SK-N-SH (cell line): ENCODE measurements at regions not wholly inside any gene's neighbourhood (a gene's known extent, or its start where the extent isn't known, plus 50 kb on each side); places are given as distances from the start of the nearest gene placed in this dataset.

Experiments used
- CTCF ChIA-PET: fragments of 300-600, 350-600 bp; formaldehyde crosslinking; extraction: SDS; loops from one replicate; lab custom pipeline; 2021; lab: Yijun Ruan, JAX
- POLR2A ChIA-PET: fragments of 350-600 bp; sonication (Branson Sonifier 250); formaldehyde crosslinking; extraction: SDS; loops from one replicate; lab custom pipeline; 2020; ENCODE audit warnings: antibody characterized with exemption, inconsistent platforms; lab: Yijun Ruan, JAX
- DNase-seq: peaks from one replicate; pipeline ENCODE4 v3.0.0; 2012
- H2AFZ ChIP-seq: fragments of 200-600 bp; sonication (generic); 2 replicates; pipeline ENCODE4 v1.8.1; 2016; ENCODE audit warnings: antibody characterized with exemption, mild to moderate bottlenecking, low read depth
- H3F3A ChIP-seq: fragments of 200-600 bp; sonication (generic); replicated peaks from 2 replicates; pipeline ENCODE3; 2016; ENCODE audit warnings: antibody characterized with exemption, mild to moderate bottlenecking; ENCODE audit not compliant: insufficient read depth
- H3K27ac ChIP-seq, 2 experiments: fragments of 200-500 bp in 1 of 2; fragments of 200-600 bp in 1 of 2; sonication (Bioruptor generic) in 1 of 2; sonication (generic), shearing (Covaris generic) in 1 of 2; 2 replicates each; pipeline versions ENCODE4 v1.5.1 to v1.6.1; 2014 to 2016; ENCODE audit warnings: low read depth in 2 of 2, inconsistent platforms in 1 of 2, low read length in 1 of 2, mild to moderate bottlenecking in 1 of 2, mixed read lengths in 1 of 2
- H3K27me3 ChIP-seq: fragments of 200-600 bp; sonication (generic), shearing (Covaris generic); 2 replicates; pipeline ENCODE4 v1.6.1; 2016; ENCODE audit warnings: mixed run types; ENCODE audit not compliant: insufficient read depth
- H3K36me3 ChIP-seq, 2 experiments: fragments of 200-500 bp in 1 of 2; fragments of 200-600 bp in 1 of 2; sonication (Bioruptor generic) in 1 of 2; sonication (generic) in 1 of 2; replicated peaks in 1 of 2; 2 replicates each; pipeline versions ENCODE3 to v1.5.1; 2014 to 2016; ENCODE audit warnings: low read length in 1 of 2, mild to moderate bottlenecking in 1 of 2; ENCODE audit not compliant: insufficient read depth in 2 of 2, control insufficient read depth in 1 of 2
- H3K4me1 ChIP-seq, 2 experiments: fragments of 200-500 bp in 1 of 2; fragments of 200-600 bp in 1 of 2; sonication (Bioruptor generic) in 1 of 2; sonication (generic), shearing (Covaris generic) in 1 of 2; 2 replicates each; pipeline versions ENCODE4 v1.5.1 to v1.6.1; 2014 to 2016; ENCODE audit warnings: low read depth in 1 of 2, low read length in 1 of 2, mixed run types in 1 of 2; ENCODE audit not compliant: insufficient read depth in 2 of 2, control insufficient read depth in 1 of 2
- H3K4me2 ChIP-seq: fragments of 200-600 bp; sonication (generic), shearing (Covaris generic); 2 replicates; pipeline ENCODE4 v1.6.1; 2017; ENCODE audit warnings: mixed run types
- H3K4me3 ChIP-seq, 2 experiments: fragments of 200-500 bp in 1 of 2; fragments of 200-600 bp in 1 of 2; sonication (Bioruptor generic) in 1 of 2; sonication (generic), shearing (Covaris generic) in 1 of 2; 2 replicates each; pipeline versions ENCODE4 v1.5.1 to v1.8.1; 2014 to 2016; ENCODE audit warnings: low read depth in 2 of 2, inconsistent platforms in 1 of 2, low read length in 1 of 2, mild to moderate bottlenecking in 1 of 2, mixed read lengths in 1 of 2, moderate library complexity in 1 of 2
- H3K79me2 ChIP-seq: fragments of 200-600 bp; sonication (generic); 2 replicates; pipeline ENCODE4 v1.8.1; 2017; ENCODE audit warnings: mild to moderate bottlenecking; ENCODE audit not compliant: insufficient read depth
- H3K9ac ChIP-seq: fragments of 200-600 bp; sonication (generic); 2 replicates; pipeline ENCODE4 v1.6.1; 2017; ENCODE audit warnings: mixed run types
- H3K9me2 ChIP-seq: fragments of 200-600 bp; sonication (generic); 2 replicates; pipeline ENCODE4 v1.6.1; 2017; ENCODE audit warnings: mixed run types
- H3K9me3 ChIP-seq: fragments of 200-600 bp; sonication (generic); 2 replicates; pipeline ENCODE4 v1.6.1; 2017; ENCODE audit warnings: mixed run types, mild to moderate bottlenecking, moderate library complexity
- H4K20me1 ChIP-seq: fragments of 200-600 bp; sonication (generic); 2 replicates; pipeline ENCODE4 v1.6.1; 2017; ENCODE audit warnings: mild to moderate bottlenecking, mixed run types; ENCODE audit not compliant: insufficient read depth
- CTCF ChIP-seq: fragments of 200-600 bp; sonication (generic); IDR thresholded peaks from 2 replicates; pipeline ENCODE4 v1.6.1; 2017; ENCODE audit warnings: antibody characterized with exemption, mild to moderate bottlenecking, moderate library complexity
- GABPA ChIP-seq: IDR thresholded peaks from 2 replicates; pipeline ENCODE4 v1.4.0; 2012; ENCODE audit warnings: low read depth, mild to moderate bottlenecking
- GATA2 ChIP-seq: sonication (generic); formaldehyde crosslinking; IDR thresholded peaks from 2 replicates; pipeline ENCODE4 v1.5.0; 2020; ENCODE audit warnings: mild to moderate bottlenecking, missing genetic modification reagents
- MEF2A ChIP-seq: IDR thresholded peaks from 2 replicates; pipeline ENCODE4 v1.4.0; 2012; ENCODE audit warnings: low read depth, borderline replicate concordance
- NRF1 ChIP-seq: IDR thresholded peaks from 2 replicates; pipeline ENCODE4 v1.6.1; 2012; ENCODE audit warnings: low read depth, mild to moderate bottlenecking, low read length
- RCOR1 ChIP-seq: fragments of 150-350 bp; IDR thresholded peaks from 2 replicates; pipeline ENCODE4 v1.6.1; 2017; ENCODE audit warnings: antibody characterized with exemption, low read length
- REST ChIP-seq: IDR thresholded peaks from 2 replicates; pipeline ENCODE4 v1.6.1; 2012; ENCODE audit warnings: mild to moderate bottlenecking, low read depth, low read length, moderate library complexity
- SMC3 ChIP-seq: IDR thresholded peaks from 2 replicates; pipeline ENCODE4 v1.6.1; 2012; ENCODE audit warnings: low read depth, low read length, improper control_type of control experiment
- TEAD4 ChIP-seq: IDR thresholded peaks from 2 replicates; pipeline ENCODE4 v1.4.0; 2012; ENCODE audit warnings: mild to moderate bottlenecking, borderline replicate concordance; ENCODE audit not compliant: insufficient read depth
- USF1 ChIP-seq: IDR thresholded peaks from 2 replicates; pipeline ENCODE4 v1.4.0; 2012; ENCODE audit warnings: low read depth, borderline replicate concordance
- WGBS: methylation state at CpG from one replicate; pipeline ENCODE4 v1.1.6; 2017; ENCODE audit warnings: low lambda C conversion rate; 5-methylcytosine and 5-hydroxymethylcytosine counted together

GRCh38 chr7:97401398-97401797, 283.9 kb downstream of the SDHAF3 start (continued):
- TF ChIP-seq CTCF (no peak), MEF2A (no peak), TEAD4 (no peak), SMC3 (no peak), GATA2 (CRISPR knock-in tag) (no peak)

GRCh38 chr7:97405835-97406234, 288.3 kb downstream of the SDHAF3 start:
- 0 out of 2 replicates have a peak, but pooled peaks cover 5% of the 10 kb centered on the region for H3K9me2 ChIP-seq
- H3K4me1 ChIP-seq, result no peaks in the 10 kb centered on the region
- H3K9ac ChIP-seq, result no peak overlapping the region
- no peaks in the 10 kb centered on the region for H3K36me3 ChIP-seq
- H2AFZ ChIP-seq, result no peak overlapping the region
- H3K27ac ChIP-seq, result no peak overlapping the region
- CTCF ChIA-PET, result interaction anchor here (2.0 kb wide), 1 partner anchor 9 kb away, joined by 6 read pairs; no protein-coding TSS in a partner anchor
- no peaks in the 10 kb centered on the region for H3F3A ChIP-seq
- H3K4me2 ChIP-seq, result no peak overlapping the region
- POLR2A ChIA-PET, result no interaction called here
- WGBS, result 5% methylated on average over 3 of the region's 3 CpGs
- no peaks in the 10 kb centered on the region for H3K27me3 ChIP-seq
- DNase-seq, result no peak
- H3K4me3 ChIP-seq, result no peak overlapping the region
- H3K9me3 ChIP-seq, result no peaks in the 10 kb centered on the region
- no peaks in the 10 kb centered on the region for H4K20me1 ChIP-seq
- no peaks in the 10 kb centered on the region for H3K79me2 ChIP-seq
- TF ChIP-seq NRF1 (no peak), USF1 (no peak), GABPA (no peak), RCOR1 (no peak), REST (no peak)
